Thoracic aorta (tissue), 2 donors: ENCODE measurements at regions not wholly inside any gene's neighbourhood (a gene's known extent, or its start where the extent isn't known, plus 50 kb on each side); places are given as distances from the start of the nearest gene placed in this dataset.

Source experiments
- ATAC-seq: fragments of 150-250 bp; one replicate; pipeline ENCODE4 v1.8.0; 2017; ENCODE audit warnings: low read depth; ENCODE audit not compliant: insufficient number of reproducible peaks, low FRiP score
- DNase-seq: peaks from one replicate; pipeline ENCODE4 v3.0.0-alpha.2; 2020; ENCODE audit warnings: low spot score
- H3K27ac ChIP-seq, 2 donors: fragments of 200-600 bp; sonication (generic); 1 replicate in 1 of 2; 2 replicates in 1 of 2; pipeline ENCODE4 v1.5.1; 2016; ENCODE audit warnings: mild to moderate bottlenecking in 2 of 2, moderate library complexity in 2 of 2
- H3K27me3 ChIP-seq: fragments of 200-600 bp; sonication (generic); replicated peaks from 2 replicates; pipeline ENCODE4 v1.6.0; 2016; ENCODE audit warnings: mild to moderate bottlenecking; ENCODE audit not compliant: insufficient read depth
- H3K36me3 ChIP-seq: fragments of 200-600 bp; sonication (generic); one replicate; pipeline ENCODE4 v1.5.1; 2016
- H3K4me1 ChIP-seq, 2 donors: fragments of 200-600 bp; sonication (generic); 1 replicate in 1 of 2; 2 replicates in 1 of 2; pipeline versions ENCODE4 v1.5.1 to v1.6.0; 2016; ENCODE audit warnings: low read depth in 2 of 2, mild to moderate bottlenecking in 1 of 2; ENCODE audit not compliant: control insufficient read depth in 1 of 2
- H3K4me3 ChIP-seq: fragments of 200-600 bp; sonication (generic); 2 replicates; pipeline ENCODE4 v1.5.1; 2016; ENCODE audit warnings: mild to moderate bottlenecking
- H3K9me3 ChIP-seq: fragments of 200-600 bp; sonication (generic); 2 replicates; pipeline ENCODE4 v1.5.1; 2016
- CTCF ChIP-seq: fragments of 200-600 bp; sonication (generic); IDR thresholded peaks from one replicate; pipeline ENCODE4 v1.5.1; 2019; ENCODE audit warnings: antibody characterized with exemption

GRCh38 chr7:84686373-84686772, 491.8 kb upstream of the SEMA3A start:
- TF ChIP-seq CTCF, result no peak
- ATAC-seq (no peak), DNase-seq (no peak)
- H3K4me3 ChIP-seq, result no peak overlapping the region
- H3K36me3 ChIP-seq, result no peaks in the 10 kb centered on the region
- no peaks in the 10 kb centered on the region for H3K4me1 ChIP-seq
- no peaks in the 10 kb centered on the region for H3K27me3 ChIP-seq
- H3K9me3 ChIP-seq, result no peaks in the 10 kb centered on the region
- H3K27ac ChIP-seq, result no peak overlapping the region

DNA sequence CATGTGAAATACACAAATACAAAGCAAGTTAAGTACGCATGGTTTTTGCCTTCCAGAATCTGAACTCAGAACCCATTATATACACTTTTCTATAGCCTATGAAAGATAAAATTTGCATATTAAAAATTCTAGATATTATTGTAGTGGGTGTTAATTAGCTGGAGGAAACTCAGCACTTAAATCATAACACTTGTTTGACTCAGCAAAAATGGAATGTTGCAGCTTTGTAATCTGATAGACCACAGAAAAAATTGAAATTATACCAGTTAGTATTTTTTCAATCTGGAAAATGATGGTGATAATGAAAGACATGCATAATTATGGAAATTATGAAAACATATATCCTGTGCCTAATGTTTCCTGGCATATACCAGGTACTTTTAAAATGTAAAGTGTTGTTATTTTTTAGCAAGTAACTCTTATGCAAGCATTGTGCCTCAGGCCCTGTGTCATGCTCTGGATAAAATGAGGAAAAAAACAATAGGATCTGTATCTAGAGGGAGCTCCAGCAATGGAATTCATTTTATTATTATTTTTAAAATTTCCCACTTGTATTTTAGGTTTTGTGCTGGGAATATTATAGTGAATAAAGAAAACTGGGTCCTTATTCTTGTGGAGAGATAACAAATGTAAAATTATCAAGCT, 490.4 kb upstream of the SEMA3A start:
- TF ChIP-seq CTCF, result no peak

GRCh38 chr7:84682543-84682942, 488.0 kb upstream of the SEMA3A start:
- ATAC-seq, result no peak
- DNase-seq, result no peak

More for the DNA sequence above, 490.4 kb upstream of the SEMA3A start:
- no peaks in the 10 kb centered on the region for H3K36me3 ChIP-seq
- no peak for DNase-seq
- no peak overlapping the region for H3K27ac ChIP-seq
- no peaks in the 10 kb centered on the region for H3K4me1 ChIP-seq
- ATAC-seq, result no peak
- H3K9me3 ChIP-seq, result no peaks in the 10 kb centered on the region
- H3K4me3 ChIP-seq, result no peak overlapping the region
- H3K27me3 ChIP-seq, result no peaks in the 10 kb centered on the region

GRCh38 chr7:84678841-84679240, 484.3 kb upstream of the SEMA3A start:
- ATAC-seq (no peak), DNase-seq (no peak)
- Histone ChIP-seq H3K9me3 (no peaks in the 10 kb centered on the region), H3K36me3 (no peaks in the 10 kb centered on the region), H3K27me3 (no peaks in the 10 kb centered on the region), H3K4me3 (no peak overlapping the region), H3K27ac (no peak overlapping the region), H3K4me1 (no peaks in the 10 kb centered on the region)
- no peak for TF ChIP-seq CTCF

More at GRCh38 chr7:84682543-84682942, 488.0 kb upstream of the SEMA3A start:
- H3K4me3 ChIP-seq, result no peak overlapping the region
- H3K27ac ChIP-seq, result no peak overlapping the region
- no peaks in the 10 kb centered on the region for H3K27me3 ChIP-seq
- H3K4me1 ChIP-seq, result no peaks in the 10 kb centered on the region
- no peaks in the 10 kb centered on the region for H3K36me3 ChIP-seq
- H3K9me3 ChIP-seq, result no peaks in the 10 kb centered on the region
- no peak for TF ChIP-seq CTCF

DNA sequence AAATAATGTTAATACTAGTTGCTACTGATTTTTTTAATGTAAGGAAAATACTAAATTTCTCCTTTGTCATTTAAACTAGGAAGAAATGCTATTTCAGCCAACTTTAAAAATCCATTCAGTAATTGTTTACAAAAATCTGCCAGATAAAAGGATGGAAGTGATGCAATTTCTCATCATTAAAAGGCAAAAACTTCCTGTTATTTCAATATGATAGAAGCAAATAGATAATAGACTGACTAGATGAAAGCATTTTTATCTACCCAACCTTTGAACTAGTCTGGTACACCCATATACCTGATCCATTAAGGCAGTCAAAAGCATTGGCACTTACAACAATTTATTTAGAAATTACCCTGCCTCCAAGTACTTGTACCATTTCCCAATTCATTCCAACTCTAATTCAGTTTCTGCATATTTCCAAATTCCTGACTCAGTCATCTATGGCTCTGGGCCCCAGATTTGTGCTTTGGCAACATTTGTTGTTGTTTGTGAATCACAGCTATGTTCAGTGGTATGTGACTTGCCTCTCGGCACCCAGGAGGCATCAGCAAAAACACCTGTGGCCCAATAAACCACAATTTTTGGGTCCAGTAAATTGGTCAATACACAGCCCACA, 482.6 kb upstream of the SEMA3A start:
- Histone ChIP-seq H3K4me1 (peaks cover 5 to 7% of the 10 kb centered on the region in 2 donors), H3K36me3 (no peaks in the 10 kb centered on the region), H3K27ac (no peak overlapping the region), H3K27me3 (no peaks in the 10 kb centered on the region), H3K9me3 (no peaks in the 10 kb centered on the region), H3K4me3 (no peak overlapping the region)
- ATAC-seq, result no peak
- no peak for DNase-seq
- no peak for TF ChIP-seq CTCF
